Bronchial epithelial cell (primary cell): ENCODE measurements at regions not wholly inside any gene's neighbourhood (a gene's known extent, or its start where the extent isn't known, plus 50 kb on each side); places are given as distances from the start of the nearest gene placed in this dataset.
"Not testable (repeated sequence)": the region's sequence is repeated elsewhere in the genome, so short reads cannot be mapped to it uniquely, and the experiment has no call there.

Experiments
- DNase-seq: peaks from one replicate; pipeline ENCODE4 v3.0.0-alpha.2; 2010; ENCODE audit warnings: low read depth
- FAIRE-seq: peaks from 2 replicates; lab custom pipeline; 2011; peaks lifted over from hg19 to GRCh38; lab: Jason Lieb, UNC
- H3K27me3 ChIP-seq: 2 replicates; pipeline ENCODE4 v1.5.1; 2011; ENCODE audit warnings: low read length; ENCODE audit not compliant: control insufficient read depth, insufficient read depth
- H3K36me3 ChIP-seq: 2 replicates; pipeline ENCODE4 v1.5.1; 2011; ENCODE audit warnings: low read length; ENCODE audit not compliant: control insufficient read depth, insufficient read depth
- H3K4me3 ChIP-seq: 2 replicates; pipeline ENCODE4 v1.5.1; 2011; ENCODE audit warnings: mild to moderate bottlenecking, low read depth, low read length, control low read depth
- CTCF ChIP-seq: IDR thresholded peaks from 2 replicates; pipeline ENCODE4 v1.5.1; 2011; ENCODE audit warnings: mild to moderate bottlenecking, moderate library complexity, low read length, control low read depth, inconsistent platforms; ENCODE audit not compliant: insufficient read depth, severe bottlenecking

DNA sequence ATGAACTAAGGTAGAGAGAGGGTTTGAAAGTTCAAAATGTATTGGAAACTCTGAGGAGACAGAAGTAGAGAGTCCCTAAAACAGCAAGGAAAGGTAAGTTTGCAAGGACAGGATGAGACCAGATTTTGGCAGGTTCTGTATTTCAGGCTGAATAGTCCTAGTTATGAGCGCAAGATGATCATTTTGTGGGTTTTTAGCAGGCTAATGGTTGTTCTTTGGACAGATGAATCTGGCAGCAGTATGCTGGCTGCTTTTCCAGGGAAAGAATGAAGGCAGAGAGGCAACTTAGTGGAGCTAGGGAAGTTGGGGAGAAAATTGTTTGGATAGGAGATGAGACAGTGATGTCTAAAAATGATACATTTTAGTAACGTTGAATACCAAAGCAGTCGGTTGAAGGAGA, 243.5 kb upstream of the NRIP1 start:
- no peak for TF ChIP-seq CTCF

DNA sequence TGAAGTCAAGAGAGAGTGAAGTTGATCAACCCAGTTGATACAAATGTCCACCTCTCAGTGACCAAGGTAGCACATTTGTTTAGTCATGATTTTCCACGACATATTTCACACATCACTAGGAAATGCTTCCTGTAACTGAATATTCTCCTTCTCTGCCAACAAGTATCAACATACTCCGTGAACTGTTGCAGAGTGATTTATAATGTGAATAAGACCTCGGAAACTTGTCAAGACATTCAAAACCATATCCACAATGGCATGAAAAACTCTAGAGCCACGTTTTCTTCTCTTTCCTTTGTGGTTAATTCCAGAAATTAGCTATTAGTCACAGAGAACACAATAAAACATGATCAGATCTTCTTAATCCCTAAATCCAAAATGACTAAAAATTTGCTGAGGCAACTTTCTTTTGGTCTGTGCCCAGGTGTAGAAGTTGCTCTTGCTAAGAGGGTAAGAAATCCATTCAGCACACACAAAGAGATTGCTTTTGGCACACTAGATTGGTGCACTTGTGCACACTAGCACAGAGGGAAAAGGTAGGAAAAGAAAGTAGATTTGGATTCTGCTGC, 244.3 kb upstream of the NRIP1 start:
- Histone ChIP-seq H3K4me3 (no peak overlapping the region), H3K27me3 (no peaks in the 10 kb centered on the region), H3K36me3 (no peaks in the 10 kb centered on the region)
- DNase-seq, result peak; percentile 94
- no peak for TF ChIP-seq CTCF
- peak; percentile 52 for FAIRE-seq

More for the DNA sequence above, 243.5 kb upstream of the NRIP1 start:
- no peak for DNase-seq
- H3K4me3 ChIP-seq, result no peak overlapping the region
- H3K36me3 ChIP-seq, result no peaks in the 10 kb centered on the region
- no peak for FAIRE-seq
- no peaks in the 10 kb centered on the region for H3K27me3 ChIP-seq

- TF ChIP-seq CTCF, result no peak
- FAIRE-seq (no peak), DNase-seq (no peak)
- Histone ChIP-seq H3K4me3 (no peak overlapping the region), H3K27me3 (no peaks in the 10 kb centered on the region), H3K36me3 (no peaks in the 10 kb centered on the region)
These were observed 244.9 kb upstream of the NRIP1 start for GRCh38 chr21:15309721-15310120.

- Histone ChIP-seq H3K4me3 (no peak overlapping the region), H3K27me3 (no peaks in the 10 kb centered on the region), H3K36me3 (no peaks in the 10 kb centered on the region)
- no peak for FAIRE-seq
- DNase-seq, result no peak
- no peak for TF ChIP-seq CTCF
These were observed 246.7 kb upstream of the NRIP1 start for GRCh38 chr21:15311510-15311909.

DNA sequence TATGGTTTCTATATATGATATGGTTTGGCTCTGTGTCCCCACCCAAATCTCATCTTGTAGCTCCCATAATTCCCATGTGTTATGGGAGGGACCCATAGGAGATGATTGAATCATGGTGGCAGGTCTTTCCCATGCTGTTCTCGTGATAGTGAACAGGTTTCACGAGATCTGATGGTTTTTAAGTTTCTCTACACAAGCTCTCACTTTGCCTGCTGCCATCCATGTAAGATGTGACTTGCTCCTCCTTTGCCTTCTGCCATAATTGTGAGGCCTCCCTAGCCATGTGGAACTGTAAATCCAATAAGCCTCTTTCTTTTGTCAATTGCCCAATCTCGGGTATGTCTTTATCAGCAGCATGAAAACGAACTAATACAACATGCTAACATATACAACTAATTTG, 252.2 kb upstream of the NRIP1 start:
- H3K4me3 ChIP-seq, DNase-seq, H3K27me3 ChIP-seq, FAIRE-seq, H3K36me3 ChIP-seq: not testable (repeated sequence)

DNA sequence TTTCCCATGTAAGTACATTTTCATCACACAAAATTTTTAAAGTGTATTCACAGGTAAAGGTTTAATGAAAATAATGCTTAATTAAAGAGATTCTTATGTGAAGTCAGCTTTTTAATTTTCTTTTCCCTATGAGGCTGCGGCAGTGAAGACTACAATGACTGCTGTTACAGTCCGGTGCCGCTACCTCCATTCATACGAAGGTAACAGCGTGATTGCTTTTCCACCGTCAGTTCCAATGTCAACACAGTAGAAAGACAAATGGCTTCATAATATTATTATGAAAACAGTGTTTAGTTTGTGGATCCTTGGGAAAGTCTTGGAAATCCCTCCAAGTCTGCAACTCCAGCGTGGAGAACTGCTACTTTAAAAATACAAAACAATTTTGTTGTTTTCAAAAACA, 254.9 kb upstream of the NRIP1 start:
- DNase-seq (no peak), FAIRE-seq (no peak)
- no peaks in the 10 kb centered on the region for H3K27me3 ChIP-seq
- no peaks in the 10 kb centered on the region for H3K36me3 ChIP-seq
- TF ChIP-seq CTCF, result no peak
- no peak overlapping the region for H3K4me3 ChIP-seq
